ENCODE measurements at regions not wholly inside any gene's neighbourhood (a gene's known extent, or its start where the extent isn't known, plus 50 kb on each side); places are given as distances from the start of the nearest gene placed in this dataset.
"Not testable (repeated sequence)": the region's sequence is repeated elsewhere in the genome, so short reads cannot be mapped to it uniquely, and the experiment has no call there.

DNA sequence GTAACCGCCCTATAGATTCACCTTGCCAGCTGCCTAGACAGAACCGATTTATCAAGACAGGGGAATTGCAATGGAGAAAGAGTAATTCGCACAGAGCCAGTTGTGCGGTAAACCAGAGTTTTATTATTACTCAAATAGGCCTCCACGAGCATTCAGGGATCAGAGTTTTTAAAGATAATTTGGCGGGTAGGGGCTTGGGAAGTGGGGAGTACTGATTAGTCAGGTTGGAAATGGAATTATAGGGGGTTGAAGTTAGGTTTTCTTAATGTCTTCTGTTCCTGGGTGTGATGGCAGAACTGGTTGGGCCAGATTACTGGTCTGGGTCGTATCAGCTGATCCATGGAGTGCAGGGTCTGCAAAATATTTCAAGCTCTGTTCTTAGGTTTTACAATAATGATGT, 756.9 kb upstream of the ADGRB3 start:
- H3K27me3 ChIP-seq (replicated peaks); in situ Hi-C loops (cut with HindIII; ENCODE audit: low pct_ligation_motif_present, low sequenced_read_pairs); H3K36me3 ChIP-seq (replicated peaks); H3K27ac ChIP-seq; H3K4me3 ChIP-seq (ENCODE audit: low read depth, low read length); DNase-seq: not testable (repeated sequence)

DNA sequence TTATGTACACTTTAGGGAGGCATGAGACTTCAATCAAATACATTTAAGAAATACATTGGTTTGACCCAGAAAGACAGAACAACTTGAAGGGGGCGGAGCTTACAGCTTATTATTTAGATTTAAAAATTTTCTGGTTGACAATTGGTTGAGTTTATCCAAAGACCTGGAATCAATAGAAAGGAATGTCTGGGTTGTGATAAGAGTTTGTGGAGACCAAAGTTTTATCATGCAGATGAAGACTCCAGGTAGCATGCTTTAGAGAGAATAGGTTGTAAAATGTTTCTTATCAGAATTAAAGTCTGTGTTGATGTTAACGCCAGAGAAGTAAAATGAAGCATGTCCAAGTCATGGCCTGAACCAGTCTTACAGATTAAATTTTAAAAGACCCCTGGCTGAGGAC, 757.8 kb upstream of the ADGRB3 start:
- no peak overlapping the region for H3K4me3 ChIP-seq (ENCODE audit: low read depth, low read length)
- no peak for DNase-seq
- H3K27me3 ChIP-seq (replicated peaks), result no peaks in the 10 kb centered on the region
- in situ Hi-C loops (cut with HindIII; ENCODE audit: low pct_ligation_motif_present, low sequenced_read_pairs), result no loop called here
- TF ChIP-seq, protein P1, sequence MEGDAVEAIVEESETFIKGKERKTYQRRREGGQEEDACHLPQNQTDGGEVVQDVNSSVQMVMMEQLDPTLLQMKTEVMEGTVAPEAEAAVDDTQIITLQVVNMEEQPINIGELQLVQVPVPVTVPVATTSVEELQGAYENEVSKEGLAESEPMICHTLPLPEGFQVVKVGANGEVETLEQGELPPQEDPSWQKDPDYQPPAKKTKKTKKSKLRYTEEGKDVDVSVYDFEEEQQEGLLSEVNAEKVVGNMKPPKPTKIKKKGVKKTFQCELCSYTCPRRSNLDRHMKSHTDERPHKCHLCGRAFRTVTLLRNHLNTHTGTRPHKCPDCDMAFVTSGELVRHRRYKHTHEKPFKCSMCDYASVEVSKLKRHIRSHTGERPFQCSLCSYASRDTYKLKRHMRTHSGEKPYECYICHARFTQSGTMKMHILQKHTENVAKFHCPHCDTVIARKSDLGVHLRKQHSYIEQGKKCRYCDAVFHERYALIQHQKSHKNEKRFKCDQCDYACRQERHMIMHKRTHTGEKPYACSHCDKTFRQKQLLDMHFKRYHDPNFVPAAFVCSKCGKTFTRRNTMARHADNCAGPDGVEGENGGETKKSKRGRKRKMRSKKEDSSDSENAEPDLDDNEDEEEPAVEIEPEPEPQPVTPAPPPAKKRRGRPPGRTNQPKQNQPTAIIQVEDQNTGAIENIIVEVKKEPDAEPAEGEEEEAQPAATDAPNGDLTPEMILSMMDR (IDR thresholded peaks at IDR 0.05; ENCODE audit: low read depth, low read length, missing control alignments), result no peak
- H3K36me3 ChIP-seq (replicated peaks), result no peaks in the 10 kb centered on the region
- H3K27ac ChIP-seq, result no peak overlapping the region

DNA sequence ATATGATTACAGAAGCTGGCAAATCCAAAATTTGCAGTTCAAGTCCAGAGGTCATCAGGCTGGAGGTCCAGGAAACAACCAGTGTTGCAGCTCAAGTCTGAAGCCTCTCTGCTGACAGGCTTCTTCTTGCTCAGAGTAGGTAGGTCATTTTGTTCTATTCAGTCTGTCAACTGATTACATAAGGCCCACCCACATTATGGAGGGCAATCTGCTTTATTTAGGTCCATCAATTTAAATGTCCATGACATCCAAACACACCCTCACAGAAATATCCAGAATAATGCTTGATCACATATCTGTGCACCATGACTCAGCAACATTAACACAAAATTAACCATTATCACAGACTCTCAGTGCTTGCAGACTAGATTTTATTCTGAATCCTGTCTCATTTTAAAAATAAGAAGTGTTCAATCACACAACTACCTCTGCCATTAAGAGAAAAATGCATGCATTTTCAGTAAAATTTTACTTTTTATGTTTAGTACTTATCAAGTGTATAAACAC, 759.2 kb upstream of the ADGRB3 start:
- H3K36me3 ChIP-seq (replicated peaks), result no peaks in the 10 kb centered on the region
- in situ Hi-C loops (cut with HindIII; ENCODE audit: low pct_ligation_motif_present, low sequenced_read_pairs), result no loop called here
- TF ChIP-seq, protein P1 (IDR thresholded peaks at IDR 0.05; ENCODE audit: low read depth, low read length, missing control alignments), result no peak

DNA sequence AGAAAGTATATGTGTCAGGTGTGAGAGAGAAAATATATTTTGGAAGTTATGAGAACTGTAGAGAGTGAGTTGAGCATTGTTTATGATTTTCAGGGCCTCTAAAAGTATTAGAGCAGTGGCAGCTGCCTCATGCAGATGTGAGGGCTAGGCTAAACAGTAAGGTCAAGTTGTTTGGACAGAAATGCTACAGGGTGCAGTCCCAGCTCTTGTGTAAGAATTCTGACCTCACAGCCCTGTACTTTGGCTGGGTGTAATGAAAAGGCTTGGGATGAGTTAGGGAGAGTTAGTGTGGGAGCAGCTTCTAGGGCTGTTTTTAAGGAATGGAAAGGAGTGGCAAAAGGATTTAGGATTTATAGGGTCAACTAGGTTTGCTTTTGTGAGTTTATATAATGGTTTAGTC, 764.8 kb upstream of the ADGRB3 start:
- TF ChIP-seq, protein P1 (IDR thresholded peaks at IDR 0.05; ENCODE audit: low read depth, low read length, missing control alignments), result no peak
- no peak for DNase-seq
- H3K27me3 ChIP-seq (replicated peaks), result no peaks in the 10 kb centered on the region
- no peak overlapping the region for H3K4me3 ChIP-seq (ENCODE audit: low read depth, low read length)
- H3K27ac ChIP-seq, result no peak overlapping the region
- no peaks in the 10 kb centered on the region for H3K36me3 ChIP-seq (replicated peaks)
- in situ Hi-C loops (cut with HindIII; ENCODE audit: low pct_ligation_motif_present, low sequenced_read_pairs), result no loop called here

More for the DNA sequence above, 759.2 kb upstream of the ADGRB3 start:
- Histone ChIP-seq H3K27ac (no peak overlapping the region), H3K27me3 (replicated peaks) (no peaks in the 10 kb centered on the region), H3K4me3 (ENCODE audit: low read depth, low read length) (no peak overlapping the region)
- DNase-seq, result no peak

DNA sequence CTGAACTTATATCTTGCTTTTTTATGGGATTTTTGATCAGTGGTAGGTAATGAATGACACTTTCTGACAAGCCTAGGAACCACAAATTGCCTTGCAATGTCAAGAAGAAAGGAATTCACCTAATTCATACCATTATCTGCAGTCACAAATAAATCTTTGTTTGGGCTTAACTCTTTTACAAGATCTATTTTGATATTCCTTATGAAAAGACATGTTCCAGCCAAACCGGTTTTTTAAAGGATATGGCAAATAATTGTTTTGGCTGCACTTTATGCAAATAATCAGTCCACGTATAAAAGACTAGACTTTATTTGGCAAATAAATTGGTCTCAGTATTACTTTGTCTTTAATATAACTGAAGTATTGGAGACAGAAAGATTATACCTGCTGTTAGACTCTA, 771.7 kb upstream of the ADGRB3 start:
- TF ChIP-seq, protein P1 (IDR thresholded peaks at IDR 0.05; ENCODE audit: low read depth, low read length, missing control alignments), result no peak
- Histone ChIP-seq H3K27ac (no peak overlapping the region), H3K36me3 (replicated peaks) (no peaks in the 10 kb centered on the region), H3K4me3 (ENCODE audit: low read depth, low read length) (no peak overlapping the region), H3K27me3 (replicated peaks) (no peaks in the 10 kb centered on the region)
- in situ Hi-C loops (cut with HindIII; ENCODE audit: low pct_ligation_motif_present, low sequenced_read_pairs), result no loop called here
- no peak for DNase-seq

DNA sequence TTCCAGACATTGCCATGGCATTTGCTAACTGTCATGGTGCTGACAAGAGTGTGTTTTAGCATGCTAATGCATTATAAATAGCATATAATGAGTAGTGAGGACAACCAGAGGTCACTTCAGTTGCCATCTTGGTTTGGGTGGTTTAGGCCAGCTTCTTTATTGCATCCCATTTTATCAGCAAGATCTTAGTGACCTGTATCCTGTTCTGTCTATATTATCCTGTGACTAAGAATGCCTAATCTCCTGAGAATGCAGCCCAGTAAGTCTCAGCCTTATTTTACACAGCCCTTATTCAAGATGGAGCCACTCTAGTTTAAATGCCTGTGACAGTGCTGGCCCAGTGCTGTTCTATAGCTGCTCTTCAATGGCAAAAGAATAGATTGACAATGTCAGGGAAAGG, 781.0 kb upstream of the ADGRB3 start:
- DNase-seq, result peak; percentile 24
- no peak overlapping the region for H3K27ac ChIP-seq
- no peak overlapping the region for H3K4me3 ChIP-seq (ENCODE audit: low read depth, low read length)
- in situ Hi-C loops (cut with HindIII; ENCODE audit: low pct_ligation_motif_present, low sequenced_read_pairs), result no loop called here
- H3K27me3 ChIP-seq (replicated peaks), result no peaks in the 10 kb centered on the region
- TF ChIP-seq, protein P1 (IDR thresholded peaks at IDR 0.05; ENCODE audit: low read depth, low read length, missing control alignments), result no peak
- H3K36me3 ChIP-seq (replicated peaks), result no peaks in the 10 kb centered on the region

Measured in brain microvascular endothelial cell (primary cell).